B cell (primary cell): ENCODE measurements at regions not wholly inside any gene's neighbourhood (a gene's known extent, or its start where the extent isn't known, plus 50 kb on each side); places are given as distances from the start of the nearest gene placed in this dataset.

Source experiments
- ATAC-seq: fragments of 200-7000 bp; cut with Tn5 transposase; one replicate; pipeline ENCODE4 v1.10.0; 2021; ENCODE audit warnings: low read depth, mild to moderate bottlenecking, moderate number of reproducible peaks, moderate library complexity
- CTCF ChIA-PET: fragments of 350-600 bp; sonication (Branson Sonifier 250); formaldehyde crosslinking; loops from one replicate; lab custom pipeline; 2021; ENCODE audit warnings: antibody characterized with exemption, inconsistent platforms; lab: Charles Lee
- POLR2A ChIA-PET: fragments of 350-600 bp; sonication (Branson Sonifier 250); formaldehyde crosslinking; loops from one replicate; lab custom pipeline; 2021; ENCODE audit warnings: antibody characterized with exemption; lab: Charles Lee
- DNase-seq: peaks from one replicate; pipeline ENCODE4 v3.0.0; 2013
- H2AFZ ChIP-seq: 2 replicates; pipeline ENCODE4 v1.6.1; 2012; ENCODE audit warnings: mild to moderate bottlenecking, low read depth, low read length; ENCODE audit not compliant: insufficient read depth, poor library complexity, severe bottlenecking
- H3K27ac ChIP-seq, 2 donors: 1 replicate in 1 of 2; 2 replicates in 1 of 2; pipeline ENCODE4 v1.5.1; 2012 to 2013; ENCODE audit warnings: low read length in 2 of 2, mild to moderate bottlenecking in 2 of 2, moderate library complexity in 1 of 2
- H3K27me3 ChIP-seq, 4 experiments: fragments of 200-600 bp in 1 of 4; sonication (generic) in 1 of 4; replicated peaks in 1 of 4; 1 replicate in 2 of 4; 2 replicates in 2 of 4; pipeline versions ENCODE4 v1.6.1 to v1.7.0; 2013 to 2016; ENCODE audit warnings: low read length in 3 of 4, mild to moderate bottlenecking in 2 of 4, mixed read lengths in 1 of 4, moderate library complexity in 1 of 4; ENCODE audit not compliant: insufficient read depth in 4 of 4, control insufficient read depth in 3 of 4; ENCODE audit errors: control extremely low read depth in 1 of 4
- H3K36me3 ChIP-seq, 2 experiments: replicated peaks in 1 of 2; 1 replicate in 1 of 2; 2 replicates in 1 of 2; pipeline versions ENCODE4 v1.6.1 to v1.7.1; 2013; ENCODE audit warnings: low read length in 1 of 2; ENCODE audit not compliant: insufficient read depth in 2 of 2, control insufficient read depth in 1 of 2; ENCODE audit errors: control extremely low read depth in 1 of 2, extremely low read depth in 1 of 2
- H3K4me1 ChIP-seq, 2 donors: fragments of 200-600 bp in 1 of 2; sonication (generic) in 1 of 2; 1 replicate in 1 of 2; 2 replicates in 1 of 2; pipeline versions ENCODE4 v1.5.1 to v1.6.1; 2013 to 2017; ENCODE audit warnings: low read length in 2 of 2; ENCODE audit not compliant: control insufficient read depth in 2 of 2, insufficient read depth in 2 of 2
- H3K4me2 ChIP-seq: replicated peaks from 2 replicates; pipeline ENCODE3; 2012; ENCODE audit warnings: mild to moderate bottlenecking, low read depth, low read length; ENCODE audit not compliant: poor library complexity, severe bottlenecking
- H3K4me3 ChIP-seq, 5 experiments: fragments of 200-600 bp in 1 of 5; sonication (generic) in 1 of 5; 1 replicate in 3 of 5; 2 replicates in 2 of 5; pipeline versions ENCODE4 v1.5.1 to v1.7.0; 2011 to 2016; ENCODE audit warnings: low read length in 4 of 5, mild to moderate bottlenecking in 4 of 5, low read depth in 2 of 5, control low read depth in 1 of 5, moderate library complexity in 1 of 5; ENCODE audit not compliant: insufficient read depth in 1 of 5; ENCODE audit errors: control extremely low read depth in 1 of 5, extremely low read depth in 1 of 5
- H3K79me2 ChIP-seq: fragments of 200-600 bp; sonication (generic); one replicate; pipeline ENCODE4 v1.6.0; 2016; ENCODE audit warnings: low read length; ENCODE audit not compliant: control insufficient read depth, insufficient read depth
- H3K9ac ChIP-seq: fragments of 200-600 bp; sonication (generic); 2 replicates; pipeline ENCODE4 v1.6.1; 2017; ENCODE audit warnings: mild to moderate bottlenecking, low read length, moderate library complexity
- H3K9me3 ChIP-seq, 3 donors: one replicate each; pipeline versions ENCODE4 v1.6.1 to v1.7.1; 2013; ENCODE audit warnings: low read length in 2 of 3; ENCODE audit not compliant: control insufficient read depth in 2 of 3, insufficient read depth in 1 of 3; ENCODE audit errors: control extremely low read depth in 1 of 3
- H4K20me1 ChIP-seq: 2 replicates; pipeline ENCODE4 v1.6.0; 2012; ENCODE audit warnings: mild to moderate bottlenecking, low read length; ENCODE audit not compliant: insufficient read depth, control insufficient read depth, poor library complexity, severe bottlenecking
- H3K27ac Mint-ChIP-seq: one replicate; pipeline ENCODE4 v1.8.0; 2021; ENCODE audit warnings: mixed read lengths
- H3K27me3 Mint-ChIP-seq: one replicate; pipeline ENCODE4 v1.8.0; 2021; ENCODE audit warnings: mixed read lengths
- H3K4me1 Mint-ChIP-seq: one replicate; pipeline ENCODE4 v1.8.0; 2021; ENCODE audit warnings: mixed read lengths
- H3K4me3 Mint-ChIP-seq: one replicate; pipeline ENCODE4 v1.8.0; 2021; ENCODE audit warnings: mixed read lengths
- H3K9me3 Mint-ChIP-seq: one replicate; pipeline ENCODE4 v1.8.0; 2022; ENCODE audit warnings: mixed read lengths; ENCODE audit not compliant: insufficient read depth
- CTCF ChIP-seq: fragments of 200-600 bp; IDR thresholded peaks from one replicate; pipeline ENCODE4 v1.8.0; 2022; ENCODE audit warnings: antibody characterized with exemption, mild to moderate bottlenecking
- EZH2 ChIP-seq: IDR thresholded peaks from 2 replicates; pipeline ENCODE4 v1.6.1; 2012; ENCODE audit warnings: borderline replicate concordance, low read depth, mild to moderate bottlenecking, moderate library complexity, low read length; ENCODE audit not compliant: insufficient read depth, poor library complexity, severe bottlenecking
- WGBS: methylation state at CpG from one replicate; pipeline ENCODE4 v1.1.5; 2013; ENCODE audit warnings: missing lambda C conversion rate; ENCODE audit not compliant: insufficient coverage; 5-methylcytosine and 5-hydroxymethylcytosine counted together
- intact Hi-C: fragments of 100-400 bp; cut with micrococcal nuclease; formaldehyde crosslinking; loops from one replicate; pipeline ENCODE4 v1.10.0; 2022

GRCh38 chr2:21381421-21381820, 257.7 kb downstream of the TDRD15 start:
- Mint-ChIP-seq H3K27me3 (peaks cover 5% of the 10 kb centered on the region), H3K9me3 (no peaks in the 10 kb centered on the region), H3K4me3 (no peak overlapping the region), H3K4me1 (no peaks in the 10 kb centered on the region), H3K27ac (no peak overlapping the region)
- Histone ChIP-seq H2AFZ (no peak overlapping the region), H4K20me1 (no peaks in the 10 kb centered on the region), H3K27me3 (no peaks in the 10 kb centered on the region), H3K9me3 (peaks cover 0 to 3% (median 0%) of the 10 kb centered on the region in 3 donors), H3K9ac (no peak overlapping the region), H3K27ac (no peak overlapping the region), H3K4me2 (no peak overlapping the region), H3K4me3 (no peak overlapping the region), H3K36me3 (no peaks in the 10 kb centered on the region), H3K79me2 (no peaks in the 10 kb centered on the region), H3K4me1 (no peaks in the 10 kb centered on the region)
- intact Hi-C loops, result no loop called here
- ATAC-seq (no peak), DNase-seq (no peak)
- CTCF ChIA-PET, result no interaction called here
- POLR2A ChIA-PET, result no interaction called here
- 100% methylated on average over 1 of the region's 4 CpGs for WGBS
- no peak for TF ChIP-seq EZH2
- no peak for TF ChIP-seq CTCF

- peaks cover 5% of the 10 kb centered on the region for H3K27me3 Mint-ChIP-seq
- DNase-seq (no peak), ATAC-seq (no peak)
- intact Hi-C loops, result no loop called here
- H3K27ac Mint-ChIP-seq, result no peak overlapping the region
- Histone ChIP-seq H3K27me3 (no peaks in the 10 kb centered on the region), H3K4me1 (no peaks in the 10 kb centered on the region), H3K79me2 (no peaks in the 10 kb centered on the region), H4K20me1 (no peaks in the 10 kb centered on the region), H3K9me3 (peaks cover 0 to 3% (median 0%) of the 10 kb centered on the region in 3 donors), H3K4me3 (no peak overlapping the region), H3K27ac (no peak overlapping the region), H3K9ac (no peak overlapping the region), H3K4me2 (no peak overlapping the region), H3K36me3 (no peaks in the 10 kb centered on the region), H2AFZ (no peak overlapping the region)
- no peaks in the 10 kb centered on the region for H3K4me1 Mint-ChIP-seq
- WGBS, result 95% methylated on average over 4 of the region's 5 CpGs
- no peaks in the 10 kb centered on the region for H3K9me3 Mint-ChIP-seq
- ChIA-PET CTCF (no interaction called here), POLR2A (no interaction called here)
- TF ChIP-seq EZH2, result no peak
- no peak for TF ChIP-seq CTCF
- no peak overlapping the region for H3K4me3 Mint-ChIP-seq
Measured at GRCh38 chr2:21382701-21383520, 259.1 kb downstream of the TDRD15 start.
